ENCODE measurements at regions not wholly inside any gene's neighbourhood (a gene's known extent, or its start where the extent isn't known, plus 50 kb on each side); places are given as distances from the start of the nearest gene placed in this dataset.

DNA sequence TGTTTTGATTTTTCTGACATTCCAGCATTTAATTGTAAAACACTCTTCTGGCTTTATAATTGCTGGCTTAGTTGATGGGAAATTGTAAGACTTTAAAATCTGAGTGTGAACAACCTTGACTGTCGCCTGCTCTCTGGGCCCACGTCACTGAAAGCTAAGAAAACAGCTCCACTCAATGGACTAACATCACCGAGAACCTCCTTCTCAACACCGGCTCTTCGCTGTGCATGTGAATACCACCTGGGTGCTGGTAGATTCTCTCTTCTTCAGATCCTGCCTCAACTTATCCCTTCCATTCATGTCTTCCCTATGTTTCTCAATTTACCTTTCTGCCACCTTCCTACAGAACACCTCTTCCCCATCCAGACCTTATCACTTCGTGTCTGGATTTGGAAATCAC, 523.1 kb upstream of the ID2 start:
- no peak for DNase-seq

DNA sequence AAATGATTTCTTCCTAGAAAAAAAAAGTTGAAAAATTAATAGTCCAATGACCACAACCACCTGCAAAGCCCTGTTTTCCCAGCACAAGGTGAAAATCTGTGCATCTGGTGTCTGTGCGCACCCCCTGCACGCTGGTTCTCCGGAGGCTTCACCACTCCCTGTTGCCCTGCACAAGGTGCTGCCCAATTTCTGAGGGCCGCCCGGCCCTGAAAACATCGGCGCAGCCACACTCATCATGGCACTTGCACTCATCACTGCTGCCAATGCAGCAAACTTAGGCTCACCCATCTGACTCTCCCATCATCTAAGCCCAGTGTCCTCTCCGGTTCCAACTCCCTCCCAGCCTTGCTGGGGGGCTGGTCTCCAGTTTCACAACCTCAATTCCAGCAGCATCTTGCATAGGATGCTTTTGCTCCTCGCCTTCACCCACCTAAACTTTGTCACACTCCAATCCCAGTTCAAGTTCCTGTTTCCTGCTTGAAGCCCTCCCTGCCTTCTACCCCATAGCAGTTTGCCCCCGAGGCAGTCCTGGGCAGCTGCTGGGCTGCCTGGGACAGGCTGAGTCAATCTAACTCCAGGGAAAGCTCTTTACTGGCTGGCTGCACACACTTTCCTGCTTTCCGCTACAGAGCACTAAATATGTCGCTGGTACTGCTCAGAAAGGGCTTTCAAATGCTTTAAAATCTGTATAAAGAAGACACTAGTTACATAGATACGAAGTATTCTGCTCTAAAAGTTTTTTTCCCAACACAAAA, 522.5 kb upstream of the ID2 start:
- DNase-seq: no peak

DNA sequence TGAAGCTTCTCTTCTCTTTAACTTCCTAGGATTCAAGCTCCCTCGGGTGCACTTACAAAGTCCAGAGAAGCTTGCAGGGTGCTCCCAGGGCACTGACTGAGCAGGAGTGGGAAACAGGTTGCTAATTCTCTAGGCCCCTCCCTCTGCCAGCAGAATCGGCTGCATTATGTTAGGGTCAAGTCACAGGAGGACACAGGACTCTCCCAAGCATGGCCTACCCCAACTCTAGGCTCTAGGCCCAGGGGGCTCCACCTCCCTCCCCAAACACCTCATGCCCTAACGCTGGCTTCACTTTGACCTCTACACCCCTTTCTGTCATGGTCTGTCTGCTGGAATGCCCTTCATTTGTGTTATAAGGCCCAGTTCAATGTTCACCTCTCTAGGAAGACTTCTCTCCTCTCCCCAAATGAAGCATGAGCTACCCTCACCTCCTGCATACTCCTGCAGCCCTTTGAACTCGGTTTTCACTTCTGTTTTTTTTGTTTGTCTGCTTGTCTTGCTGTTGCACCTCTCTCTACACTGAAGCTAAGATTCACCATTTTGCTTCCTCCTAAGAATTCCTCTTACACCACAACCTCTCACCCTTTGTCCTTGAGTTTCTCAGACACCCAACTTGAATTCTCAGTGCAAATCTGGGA, 521.8 kb upstream of the ID2 start:
- peak; percentile 52 for DNase-seq

DNA sequence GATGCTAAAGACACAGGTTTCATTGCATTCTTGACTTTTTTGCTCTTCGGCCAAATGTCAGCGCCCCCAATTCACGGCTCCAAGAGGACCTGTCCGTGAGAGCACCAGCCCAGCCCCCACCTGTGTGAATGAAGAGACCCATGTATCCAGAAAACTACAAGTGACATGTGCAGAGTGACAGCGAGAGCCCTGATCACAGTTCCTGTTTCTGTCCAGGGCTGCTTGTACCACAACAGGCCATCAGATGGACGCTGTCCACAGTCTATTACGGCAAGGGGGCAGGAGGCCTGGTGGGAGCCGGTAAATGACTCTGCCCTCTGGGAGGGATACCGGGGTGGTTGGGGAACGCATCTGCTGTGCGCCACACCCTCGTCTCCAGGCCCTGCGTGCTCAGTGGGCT, 520.9 kb upstream of the ID2 start:
- DNase-seq: no peak

DNA sequence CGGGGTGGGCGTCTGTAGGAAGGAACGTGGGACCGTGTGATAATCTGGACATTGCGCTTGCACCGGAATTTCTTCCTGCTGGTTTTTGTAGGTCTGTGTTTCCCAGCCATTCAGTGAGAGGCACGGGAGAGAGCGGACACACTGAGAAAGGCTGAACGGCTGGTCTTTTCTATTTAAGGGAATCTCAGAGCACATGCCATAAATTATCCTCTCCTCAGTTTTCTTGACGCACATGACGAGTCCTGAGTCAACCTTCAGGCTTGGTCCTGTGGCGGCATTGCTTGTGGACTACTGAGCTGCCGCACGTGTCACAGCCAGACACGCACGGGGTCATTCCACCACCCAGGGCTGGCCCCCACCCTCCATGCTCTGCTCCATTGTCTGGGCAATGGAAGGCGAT, 519.3 kb upstream of the ID2 start:
- DNase-seq: no peak

DNA sequence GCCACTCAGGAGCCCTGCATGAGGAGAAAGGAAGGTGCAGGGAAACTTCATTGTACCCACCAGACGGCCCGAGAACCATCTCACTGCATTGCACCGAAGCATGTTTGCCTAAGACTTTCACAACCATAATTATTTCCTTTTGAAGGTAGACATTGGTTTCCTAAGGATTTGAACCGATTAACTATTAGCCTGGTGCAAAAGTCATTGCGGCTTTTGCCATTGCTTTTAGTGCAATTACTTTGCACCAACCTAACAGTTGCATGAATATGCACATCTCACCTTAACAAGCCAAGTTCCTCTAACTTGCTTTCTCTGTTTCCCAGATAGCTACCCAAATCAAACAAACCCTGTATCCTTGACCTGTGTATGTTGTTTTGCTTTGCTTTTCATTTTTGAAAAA, 516.3 kb upstream of the ID2 start:
- DNase-seq: no peak

DNA sequence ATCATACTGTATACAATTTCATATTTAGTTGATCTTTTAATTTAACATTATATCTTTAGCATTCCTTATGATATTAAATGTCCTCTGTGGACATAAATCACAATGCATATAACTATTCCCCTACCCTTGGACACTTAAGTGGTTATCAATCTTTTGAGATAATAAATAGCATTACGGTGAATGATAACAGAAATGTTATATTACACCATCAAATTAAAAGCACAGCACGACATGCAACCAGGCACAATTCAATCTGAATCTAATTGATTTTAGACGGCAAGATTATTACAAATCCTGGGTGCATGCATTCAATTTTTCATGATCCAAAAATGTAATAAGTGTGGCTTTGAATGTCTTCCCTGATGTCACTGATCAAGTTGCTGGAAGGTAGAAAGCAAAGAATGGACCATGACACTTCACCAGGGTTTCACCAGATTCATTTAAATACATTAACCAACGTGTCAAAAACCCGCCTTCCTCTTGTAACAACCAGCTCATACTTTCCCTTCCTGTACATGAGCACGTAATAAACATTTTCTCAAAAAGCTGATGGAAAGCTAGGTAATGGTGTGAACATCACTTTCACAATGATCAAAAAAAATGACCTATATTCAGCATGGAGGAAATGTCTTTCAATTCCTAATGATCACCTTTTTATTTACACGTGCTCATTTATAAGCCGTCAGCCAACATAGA, 513.7 kb upstream of the ID2 start:
- no peak for DNase-seq

DNA sequence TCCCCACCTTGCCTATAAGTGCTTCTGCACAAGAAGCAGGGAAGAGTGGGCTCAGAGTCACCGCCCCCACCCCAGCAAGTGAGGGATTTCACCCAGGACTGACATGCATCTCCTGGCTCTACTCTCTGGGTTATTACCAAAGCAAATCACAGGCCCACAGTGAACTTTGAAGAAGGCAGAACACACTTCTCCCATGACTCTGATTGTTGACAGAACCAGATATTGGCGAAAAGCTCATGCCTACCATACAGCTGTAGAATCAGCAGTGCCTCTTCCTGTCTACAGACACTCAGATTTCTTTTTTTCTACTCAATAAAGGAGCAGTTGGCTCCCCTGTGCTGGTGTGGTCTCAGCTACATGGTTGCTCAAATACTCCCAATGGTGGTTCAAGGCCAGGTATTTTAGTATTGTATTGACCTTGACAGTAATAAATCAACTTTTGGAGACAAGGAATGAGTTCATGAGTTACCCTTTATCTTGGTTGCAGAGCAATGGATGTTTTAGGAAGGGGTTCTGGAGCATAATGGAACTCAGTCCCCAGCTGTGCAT, 512.9 kb upstream of the ID2 start:
- no peak for DNase-seq

DNA sequence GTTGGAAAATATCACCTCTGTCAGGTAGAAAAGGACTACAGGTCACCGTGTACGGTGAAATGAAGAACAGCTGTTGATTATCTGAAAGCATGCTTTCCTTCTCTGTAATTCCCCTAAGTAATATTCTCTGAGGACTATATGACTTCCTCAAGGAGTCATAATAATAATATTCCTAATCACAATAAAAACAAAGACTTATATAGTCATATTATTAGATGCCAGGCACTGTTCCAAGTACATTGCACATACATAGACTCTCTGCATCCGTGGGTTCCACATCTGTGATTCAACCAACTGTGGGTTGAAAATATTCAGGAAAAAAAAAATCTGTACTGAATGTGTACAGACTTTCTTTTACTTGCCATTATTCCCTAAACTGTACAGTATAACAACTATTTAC, 512.4 kb upstream of the ID2 start:
- DNase-seq: no peak

DNA sequence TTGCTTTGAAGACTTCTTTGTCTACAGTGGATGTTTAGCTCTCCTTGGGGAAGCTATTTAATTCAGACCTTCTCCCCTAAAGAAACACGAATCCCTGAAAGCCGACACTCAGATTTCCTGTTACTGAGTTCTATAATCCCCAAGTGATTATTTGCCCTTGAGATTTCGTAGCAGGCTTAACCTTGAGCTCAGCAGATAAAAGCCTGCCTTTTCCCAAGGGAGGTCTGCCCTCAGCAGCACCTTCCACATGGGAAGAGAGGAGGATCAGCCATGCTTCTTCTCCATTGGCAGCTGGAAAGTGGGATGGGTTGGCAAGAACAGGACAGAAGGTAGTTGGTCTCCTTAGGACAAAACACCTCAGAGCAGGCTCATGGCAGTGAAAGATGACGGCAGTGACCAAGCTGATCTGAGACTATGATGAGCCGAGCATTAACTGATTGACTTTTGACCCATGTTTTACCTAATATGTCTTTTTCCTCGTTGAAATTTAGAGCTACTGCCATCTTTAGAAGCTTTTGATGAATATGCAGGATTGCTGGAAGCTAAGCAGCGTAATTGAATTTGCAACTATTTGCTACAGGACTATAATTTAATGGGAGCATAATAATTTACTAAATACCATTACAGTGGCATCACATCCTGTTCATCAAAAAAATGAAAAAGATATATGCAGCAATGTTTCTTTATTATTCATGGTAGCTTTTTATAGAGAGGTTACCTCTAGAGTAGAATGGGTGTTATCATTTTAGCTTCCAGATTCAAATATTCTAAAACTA, 511.1 kb upstream of the ID2 start:
- no peak for DNase-seq

DNA sequence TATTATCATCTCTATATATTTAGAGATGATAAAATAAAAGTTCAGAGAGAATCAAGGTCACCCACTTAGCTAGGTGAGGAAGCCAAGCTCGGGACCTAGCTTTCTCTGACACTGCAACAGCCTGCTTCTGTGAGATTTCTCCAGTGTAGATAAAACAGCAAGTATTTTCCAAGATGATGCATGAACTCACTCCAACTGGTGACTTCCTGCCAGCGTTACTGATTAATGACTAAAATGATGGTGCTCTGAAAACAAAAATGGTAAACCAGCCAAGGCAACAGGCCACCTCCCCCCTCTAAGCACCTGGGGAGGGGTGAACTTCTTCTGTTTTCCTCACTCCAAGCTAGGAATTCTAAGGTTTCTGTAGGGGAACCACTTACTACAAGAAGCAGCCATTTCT, 510.2 kb upstream of the ID2 start:
- no peak for DNase-seq

DNA sequence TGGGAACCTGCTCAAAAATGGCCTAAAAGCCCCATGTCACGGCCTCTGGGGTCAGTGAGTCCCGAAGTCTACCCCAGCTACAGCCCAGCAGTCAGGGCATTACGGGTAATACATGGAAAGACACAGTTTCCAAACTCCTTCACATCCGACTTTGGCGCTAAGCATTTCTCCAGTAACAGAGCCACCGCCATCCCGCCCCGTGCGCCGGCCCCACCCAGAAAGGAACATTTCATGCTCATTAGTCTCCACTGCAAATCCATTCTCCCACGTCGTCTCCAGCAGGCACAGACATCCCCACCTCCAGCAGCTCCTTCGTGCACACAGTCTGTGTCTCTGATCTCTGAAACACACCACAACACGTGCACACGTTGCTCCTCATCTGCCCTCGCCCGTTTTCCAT, 509.2 kb upstream of the ID2 start:
- no peak for DNase-seq

DNA sequence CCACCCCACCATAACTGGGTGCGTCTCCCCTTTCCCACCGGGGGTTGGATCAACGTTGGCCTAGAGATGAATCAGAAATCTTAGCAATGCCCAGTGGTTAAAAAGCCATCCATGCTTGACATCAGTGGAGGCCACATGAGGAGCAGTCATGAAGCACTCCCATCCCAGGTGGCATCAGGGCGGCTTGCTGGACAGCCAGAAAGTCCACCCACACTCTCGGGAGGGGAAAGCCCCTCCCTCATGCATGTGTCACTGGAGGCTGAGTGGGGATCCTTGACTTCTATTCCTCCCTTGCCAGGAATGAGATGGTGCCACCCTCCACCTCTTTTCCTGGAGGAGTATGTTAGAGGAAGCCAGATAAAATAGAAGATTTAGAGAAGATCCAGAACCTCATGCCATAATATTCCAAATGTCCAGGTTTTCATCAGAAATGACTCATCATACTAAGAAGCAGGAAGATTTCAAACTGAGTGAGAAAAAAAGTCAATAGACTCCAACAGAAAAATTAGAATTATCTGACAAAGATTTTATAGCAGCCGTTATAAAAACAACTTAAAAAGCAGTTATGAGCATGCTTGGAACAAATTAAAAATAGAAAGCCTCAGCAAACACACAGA, 507.1 kb upstream of the ID2 start:
- DNase-seq: no peak

DNA sequence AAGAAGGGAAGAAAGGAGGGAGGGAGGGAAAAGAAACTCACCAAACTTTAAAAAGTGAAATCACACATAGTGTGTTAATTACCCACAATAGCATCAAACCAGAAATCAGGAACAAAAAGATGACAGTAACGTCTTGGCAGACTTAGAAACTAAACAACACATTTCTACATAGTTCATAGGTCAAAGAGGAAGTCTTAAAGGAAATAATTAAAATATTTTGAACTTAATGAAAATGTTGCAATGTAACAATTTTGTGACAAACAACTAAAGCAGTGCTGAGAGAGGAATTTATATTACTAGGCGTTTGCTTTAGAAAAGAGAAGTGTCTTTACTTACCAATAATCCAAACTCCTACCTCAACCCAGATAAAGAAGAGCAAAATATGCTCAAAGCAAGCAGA, 505.0 kb upstream of the ID2 start:
- DNase-seq: peak; percentile 62

DNA sequence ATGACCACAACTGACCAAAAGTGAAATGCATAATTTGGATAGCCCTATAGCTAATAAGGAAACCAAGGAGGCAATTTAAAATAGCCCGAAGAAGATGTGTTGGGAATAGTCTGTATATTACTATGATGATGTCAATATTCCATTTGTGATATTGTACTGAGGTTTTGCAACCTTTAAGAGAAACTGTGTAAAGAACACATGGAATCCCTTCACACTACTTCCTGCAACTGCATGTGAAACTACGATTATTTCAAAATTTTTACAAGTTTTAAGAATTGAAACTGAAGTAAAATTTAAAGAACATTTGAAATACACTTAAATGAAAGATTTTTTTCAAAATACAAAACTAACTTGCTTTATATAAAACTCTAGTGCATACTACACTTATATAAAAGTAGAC, 504.3 kb upstream of the ID2 start:
- peak; percentile 32 for DNase-seq

DNA sequence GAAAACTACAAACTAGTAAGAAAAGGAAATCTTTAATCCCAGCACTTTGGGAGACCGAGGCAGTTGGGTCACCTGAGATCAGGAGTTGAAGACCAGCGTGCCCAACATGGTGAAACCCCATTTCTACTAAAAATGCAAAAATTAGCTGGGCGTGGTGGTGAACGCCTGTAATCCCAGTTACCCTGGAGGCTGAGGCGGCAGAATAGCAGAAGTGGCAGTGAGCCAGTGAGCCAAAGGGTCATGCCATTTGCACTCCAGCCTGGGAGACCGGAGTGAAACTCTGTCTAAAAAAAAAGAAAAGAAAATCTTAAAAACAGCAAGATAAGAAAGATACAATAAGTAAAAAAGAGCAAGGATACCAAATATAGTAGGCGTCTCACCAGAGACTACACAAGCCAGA, 502.9 kb upstream of the ID2 start:
- DNase-seq: no peak

DNA sequence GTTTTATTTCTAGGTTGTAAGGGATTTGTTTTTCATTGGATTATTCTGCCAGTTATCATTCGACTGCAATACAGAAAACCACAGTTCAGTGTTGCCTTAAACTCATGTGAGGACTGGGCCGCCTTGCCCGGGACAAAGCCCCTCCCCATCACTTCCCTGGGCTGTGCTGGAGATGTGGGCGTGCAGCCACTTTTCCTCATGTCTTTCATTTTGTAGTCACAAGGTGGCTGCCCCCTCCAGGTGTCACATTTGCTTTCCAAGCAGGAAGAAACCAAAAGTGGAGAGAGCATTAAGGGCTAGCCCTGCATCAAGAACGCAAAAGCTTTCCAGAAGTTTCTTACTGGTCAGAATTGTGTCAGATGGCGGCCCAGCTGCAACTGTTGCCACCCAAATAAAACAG, 492.5 kb upstream of the ID2 start:
- no peak for DNase-seq

DNA sequence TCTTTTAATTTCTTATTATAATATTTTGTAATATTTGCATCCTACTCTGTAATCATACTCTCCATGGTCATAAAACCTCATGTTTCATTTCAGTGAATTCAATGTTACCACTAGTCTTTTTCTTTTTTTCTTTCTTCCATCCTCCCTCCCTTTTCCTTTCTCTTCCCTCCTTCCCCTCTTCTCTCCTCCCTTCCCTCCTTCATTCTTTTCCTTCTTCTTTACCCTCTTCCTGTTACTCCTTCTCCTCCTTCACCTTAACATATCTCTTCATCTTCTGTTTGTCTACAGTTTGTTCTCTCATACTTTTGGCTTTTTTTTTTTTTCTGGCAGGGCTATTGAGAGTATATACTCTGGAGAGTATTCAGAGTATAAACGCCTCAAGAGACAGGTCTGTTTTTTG, 491.6 kb upstream of the ID2 start:
- no peak for DNase-seq

DNA sequence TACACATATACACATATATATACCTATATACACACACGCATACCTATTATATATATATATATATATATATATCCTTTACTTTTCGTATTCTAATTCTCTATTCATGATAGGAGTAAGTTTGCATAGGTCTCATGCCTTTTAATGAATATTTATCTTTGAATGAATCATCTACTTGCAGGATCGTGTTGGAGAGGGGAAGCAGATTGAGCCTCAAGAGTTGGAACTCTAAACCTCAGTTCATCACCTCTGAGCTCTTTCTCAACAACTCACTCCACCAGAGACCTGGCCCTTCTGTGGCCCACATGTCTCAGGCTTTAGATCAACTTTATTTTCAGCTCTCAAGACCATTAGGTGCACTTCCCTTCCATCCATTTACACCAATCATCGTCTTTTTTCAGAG, 490.4 kb upstream of the ID2 start:
- DNase-seq: no peak

DNA sequence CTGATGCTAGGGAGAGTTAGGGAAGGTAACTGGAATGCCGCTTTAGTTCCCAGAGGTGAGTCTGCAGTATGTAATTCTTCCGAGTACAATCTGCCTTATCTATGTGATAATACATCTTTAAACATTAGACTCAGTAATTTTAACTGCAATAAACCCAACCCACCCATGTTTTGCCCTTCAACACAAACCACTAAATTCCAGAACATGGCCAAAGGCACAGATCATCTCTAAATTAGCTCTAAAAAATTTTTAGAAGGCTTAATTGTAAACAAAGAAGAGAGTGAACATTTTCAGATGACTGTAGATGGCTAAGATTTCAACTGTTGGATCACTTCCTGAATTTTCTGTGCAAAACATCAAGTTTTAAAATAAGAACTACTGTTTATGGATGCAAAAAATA, 488.7 kb upstream of the ID2 start:
- no peak for DNase-seq

DNA sequence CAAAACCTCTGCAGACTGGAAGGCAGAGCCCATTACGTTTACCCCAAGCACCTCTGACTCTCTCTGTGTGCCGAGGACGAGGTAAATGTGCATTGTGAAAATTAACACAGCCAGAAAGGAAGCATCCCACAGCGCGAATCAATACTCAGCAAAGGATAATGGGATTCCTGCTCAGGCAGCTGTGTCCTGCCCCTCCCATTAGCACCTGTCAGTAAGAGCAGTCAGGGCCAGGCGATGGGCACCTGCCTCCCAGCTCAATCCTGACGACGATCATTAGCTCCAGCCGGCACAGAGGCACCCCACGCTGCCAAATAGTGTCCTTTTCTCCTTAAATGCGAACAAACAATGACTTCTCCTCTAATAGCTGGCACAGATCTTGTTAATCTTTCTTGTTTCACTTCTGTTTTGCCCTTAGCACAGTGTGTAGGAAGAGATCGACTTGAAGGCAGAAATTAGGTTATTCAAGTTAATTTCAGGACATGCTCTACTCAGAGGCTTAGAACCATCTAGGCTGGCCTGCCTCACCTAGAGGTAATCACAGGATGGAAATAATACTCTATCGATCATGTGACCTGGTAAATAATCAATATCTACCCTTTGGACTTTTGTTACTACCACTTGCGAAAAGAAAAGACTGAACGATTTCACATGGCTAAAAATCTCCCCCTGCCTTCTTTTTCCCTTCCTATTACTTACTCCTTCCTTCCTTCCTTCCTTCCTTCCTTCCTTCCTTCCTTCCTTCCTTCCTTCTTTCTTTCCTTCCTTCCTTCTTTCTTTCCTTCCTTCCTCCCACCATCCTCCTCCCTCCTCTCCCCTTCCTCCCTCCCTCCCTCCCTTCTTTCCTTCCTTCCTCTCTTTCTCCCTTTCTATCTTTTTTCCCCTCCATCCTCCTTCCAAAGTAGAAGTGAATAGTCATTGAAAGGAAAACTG, 487.9 kb upstream of the ID2 start:
- DNase-seq: peak; percentile 75

DNA sequence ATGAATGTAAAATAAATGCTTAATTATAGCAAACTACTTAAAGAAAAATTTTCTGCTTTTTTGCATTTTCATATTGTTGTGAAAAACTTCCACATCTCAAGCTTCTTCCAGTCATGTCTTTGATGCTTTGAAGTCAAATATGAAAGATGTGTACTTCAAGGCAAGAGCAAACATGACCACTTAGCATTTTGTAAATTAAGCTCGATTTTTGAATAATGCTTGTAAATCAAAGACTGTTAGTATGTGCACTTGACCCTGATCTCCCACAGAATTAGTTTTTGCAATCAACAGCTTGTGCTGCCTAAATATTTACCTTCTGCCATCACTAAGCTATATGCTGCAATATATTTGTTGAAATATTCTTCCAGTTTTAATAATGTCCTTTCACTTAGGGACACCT, 486.1 kb upstream of the ID2 start:
- no peak for DNase-seq
